Heart left ventricle (tissue), 16 donors: ENCODE measurements at regions not wholly inside any gene's neighbourhood (a gene's known extent, or its start where the extent isn't known, plus 50 kb on each side); places are given as distances from the start of the nearest gene placed in this dataset.

Experiments used
- ATAC-seq, 4 donors: fragments of 200-7000 bp; cut with Tn5 transposase; one replicate each; pipeline ENCODE4 v1.9.1; 2020 to 2022; ENCODE audit warnings: moderate library complexity in 4 of 4, mild to moderate bottlenecking in 3 of 4, moderate number of reproducible peaks in 1 of 4
- DNase-seq, 5 donors: peaks; one replicate each; pipeline ENCODE4 v3.0.0-alpha.2; 2020
- H3K27ac ChIP-seq, 12 donors: fragments of 200-600 bp; sonication (generic) in 4 of 12; one replicate each; pipeline versions ENCODE4 v1.5.0 to v1.8.0; 2016 to 2022; ENCODE audit warnings: mild to moderate bottlenecking in 2 of 12
- H3K27me3 ChIP-seq, 9 donors: fragments of 200-600 bp; sonication (generic) in 2 of 9; one replicate each; pipeline versions ENCODE4 v1.5.1 to v1.8.0; 2016 to 2022; ENCODE audit warnings: mild to moderate bottlenecking in 3 of 9
- H3K36me3 ChIP-seq, 9 donors: fragments of 200-600 bp; sonication (generic) in 2 of 9; one replicate each; pipeline versions ENCODE4 v1.5.0 to v1.8.0; 2018 to 2022; ENCODE audit warnings: mild to moderate bottlenecking in 2 of 9
- H3K4me1 ChIP-seq, 12 donors: fragments of 200-600 bp; sonication (generic) in 4 of 12; one replicate each; pipeline versions ENCODE4 v1.5.0 to v1.8.0; 2016 to 2022; ENCODE audit warnings: mild to moderate bottlenecking in 3 of 12
- H3K4me3 ChIP-seq, 12 donors: fragments of 200-600 bp; sonication (generic) in 4 of 12; one replicate each; pipeline versions ENCODE4 v1.5.0 to v1.8.0; 2017 to 2022; ENCODE audit warnings: mild to moderate bottlenecking in 9 of 12, moderate library complexity in 4 of 12
- H3K9me3 ChIP-seq, 12 donors: fragments of 200-600 bp; sonication (generic) in 4 of 12; one replicate each; pipeline versions ENCODE4 v1.5.0 to v1.8.0; 2016 to 2022; ENCODE audit warnings: mild to moderate bottlenecking in 1 of 12
- POLR2A ChIP-seq, 2 donors: fragments of 450-650 bp; IDR thresholded peaks; one replicate each; pipeline ENCODE4 v1.6.1; 2017; ENCODE audit warnings: antibody characterized with exemption in 2 of 2, mild to moderate bottlenecking in 2 of 2, moderate library complexity in 2 of 2
- WGBS, 4 donors: extraction: QIAGEN DNeasy Blood & Tissue Kit in 2 of 4; methylation state at CpG; one replicate each; pipeline versions ENCODE4 v1.1.5 to v1.1.7; 2013 to 2018; 5-methylcytosine and 5-hydroxymethylcytosine counted together
- intact Hi-C, 10 donors: fragments of 100-400 bp; cut with DNase I; formaldehyde crosslinking; loops; one replicate each; pipeline versions ENCODE4 v1.11.1 to v1.14.2; 2022
- TF ChIP-seq, protein P1 (sequence below), 12 donors: fragments of 200-600 bp; sonication (generic) in 4 of 12; IDR thresholded peaks; one replicate each; pipeline versions ENCODE4 v1.5.0 to v1.8.0; 2018 to 2022; ENCODE audit warnings: antibody characterized with exemption in 12 of 12, mild to moderate bottlenecking in 5 of 12
- donor health status: ischemic (EF 13 %, LVEDD 7.1; RV severe dilation, severe dysfunction).
- donor health status: healthy with polysubstance abuse.
- donor health status: DM: no; HTN: yes; CAD: no.
- donor health status: DM: no; HTN: no; CAD: no.
- donor health status: ischemic (EF 25% LVEDD 6.9; RV normal size, moderate dysfunction).
- donor health status: ischemic (EF 25% LVEDD 5.7; RV mildly dilated, moderate dysfunction).
- donor health status: healthy.
- donor health status: DM: yes; HTN: yes; CAD: no.
- donor health status: ischemic (EF 35%, LVEDD 5.7; RV mildly dilated, moderate dysfunction).
- donor health status: nonischemic (EF 11% LVEDD 7.7; RV severe dilation, severe dysfunction).
- donor health status: DM: yes; HTN: yes; CAD: no.
- donor health status: PGD.
- donor health status: ischemic (EF 29% LVEDD 5.4; RV normal size, mild dysfunction).
- donor health status: nonischemic (EF 23%, LVEDD 6.1; RV moderate dilation, normal function).

DNA sequence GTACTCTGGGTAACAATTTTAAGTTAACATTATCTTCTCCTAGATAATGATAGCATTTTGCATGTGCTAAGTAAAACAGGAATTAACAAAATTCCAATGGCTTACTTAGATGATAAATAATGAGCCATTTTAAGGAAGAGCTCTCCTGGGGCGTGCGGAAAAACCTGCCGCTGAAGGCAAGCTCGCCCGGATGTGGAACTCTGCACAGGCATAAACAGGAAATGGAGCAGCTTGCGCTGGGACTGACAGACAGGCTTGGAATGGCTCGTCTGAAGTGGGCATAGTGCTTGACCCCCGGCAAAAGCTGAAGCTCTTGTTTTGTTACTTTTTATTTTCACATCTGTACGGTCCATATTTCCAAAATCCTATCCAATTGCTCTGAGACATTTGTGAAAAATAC, 169.2 kb downstream of the ZNF281 start:
- intact Hi-C loops, result loop anchor here in 1 of 10 donors (5.0 kb wide), 1 partner anchor 163 kb away; no protein-coding TSS in a partner anchor
- H3K36me3 ChIP-seq, result no peaks in the 10 kb centered on the region
- peaks cover 0 to 5% (median 0%) of the 10 kb centered on the region in 9 donors for H3K27me3 ChIP-seq
- H3K4me1 ChIP-seq, result peaks cover 0 to 31% (median 10%) of the 10 kb centered on the region in 12 donors
- DNase-seq (peak in 3 of 5 donors; percentile 24 to 32 (median 30)), ATAC-seq (peak in 3 of 4 donors; percentile 30 to 62 (median 46))
- peak overlapping the region in 6 of 12 donors; percentile 7 to 57 (median 42) for H3K27ac ChIP-seq
- no peaks in the 10 kb centered on the region for H3K9me3 ChIP-seq
- WGBS, 4 donors, result 42 to 64% (median 48%) methylated on average over 9 of the region's 9 CpGs
- H3K4me3 ChIP-seq, result no peak overlapping the region
- TF ChIP-seq POLR2A (IDR thresholded peaks at IDR 0.05), result no peak
- TF ChIP-seq, protein P1, sequence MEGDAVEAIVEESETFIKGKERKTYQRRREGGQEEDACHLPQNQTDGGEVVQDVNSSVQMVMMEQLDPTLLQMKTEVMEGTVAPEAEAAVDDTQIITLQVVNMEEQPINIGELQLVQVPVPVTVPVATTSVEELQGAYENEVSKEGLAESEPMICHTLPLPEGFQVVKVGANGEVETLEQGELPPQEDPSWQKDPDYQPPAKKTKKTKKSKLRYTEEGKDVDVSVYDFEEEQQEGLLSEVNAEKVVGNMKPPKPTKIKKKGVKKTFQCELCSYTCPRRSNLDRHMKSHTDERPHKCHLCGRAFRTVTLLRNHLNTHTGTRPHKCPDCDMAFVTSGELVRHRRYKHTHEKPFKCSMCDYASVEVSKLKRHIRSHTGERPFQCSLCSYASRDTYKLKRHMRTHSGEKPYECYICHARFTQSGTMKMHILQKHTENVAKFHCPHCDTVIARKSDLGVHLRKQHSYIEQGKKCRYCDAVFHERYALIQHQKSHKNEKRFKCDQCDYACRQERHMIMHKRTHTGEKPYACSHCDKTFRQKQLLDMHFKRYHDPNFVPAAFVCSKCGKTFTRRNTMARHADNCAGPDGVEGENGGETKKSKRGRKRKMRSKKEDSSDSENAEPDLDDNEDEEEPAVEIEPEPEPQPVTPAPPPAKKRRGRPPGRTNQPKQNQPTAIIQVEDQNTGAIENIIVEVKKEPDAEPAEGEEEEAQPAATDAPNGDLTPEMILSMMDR (IDR thresholded peaks at IDR 0.05), result no peak

DNA sequence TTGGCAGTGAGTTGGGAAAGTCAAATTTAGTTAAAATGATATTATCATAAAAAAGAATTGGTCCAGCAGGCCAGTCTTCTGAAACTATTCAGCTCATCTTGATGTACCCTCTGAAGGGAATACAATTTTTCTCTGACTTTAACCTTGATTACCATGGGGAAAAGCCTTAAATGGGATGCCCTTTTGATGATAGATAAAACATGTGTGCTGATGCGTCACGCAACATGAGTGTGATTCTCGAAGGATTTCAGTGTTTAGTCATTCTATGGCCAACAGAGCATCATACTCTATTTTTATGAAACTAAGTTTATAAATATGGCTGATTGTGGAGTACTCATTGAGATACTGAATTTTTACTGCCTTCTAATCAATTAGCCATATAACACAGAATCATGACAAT, 171.5 kb downstream of the ZNF281 start:
- no peak for ATAC-seq
- Histone ChIP-seq H3K4me3 (no peak overlapping the region), H3K4me1 (peaks cover 0 to 31% (median 10%) of the 10 kb centered on the region in 12 donors), H3K9me3 (no peaks in the 10 kb centered on the region), H3K36me3 (no peaks in the 10 kb centered on the region), H3K27me3 (peaks cover 0 to 5% (median 0%) of the 10 kb centered on the region in 9 donors), H3K27ac (no peak overlapping the region)
- TF ChIP-seq, protein P1 (IDR thresholded peaks at IDR 0.05), result no peak
- TF ChIP-seq POLR2A (IDR thresholded peaks at IDR 0.05), result no peak
- WGBS, 4 donors, result 61 to 78% (median 65%) methylated on average over 3 of the region's 3 CpGs
- no peak for DNase-seq
- intact Hi-C loops, result no loop called here

DNA sequence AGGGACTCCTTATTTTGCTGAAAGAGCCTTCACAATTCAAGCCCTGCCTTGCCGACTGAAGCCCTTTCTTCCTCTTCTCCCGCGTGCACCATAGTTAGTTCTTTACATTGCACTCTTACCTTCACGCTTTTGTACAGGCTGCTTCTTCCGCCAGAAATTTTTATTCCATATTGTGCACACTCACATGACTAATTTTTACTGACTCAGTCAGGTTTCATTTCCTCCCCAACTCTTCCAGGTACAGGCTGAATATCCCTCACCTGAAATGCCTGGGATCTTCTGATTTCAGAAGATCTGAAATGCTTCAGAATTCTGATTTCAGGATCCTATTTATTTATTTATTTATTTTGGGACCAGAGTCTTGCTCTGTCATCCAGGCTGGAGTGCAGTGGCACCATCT, 172.8 kb downstream of the ZNF281 start:
- Histone ChIP-seq H3K27me3 (peaks cover 0 to 5% (median 0%) of the 10 kb centered on the region in 9 donors), H3K9me3 (no peaks in the 10 kb centered on the region), H3K4me3 (no peak overlapping the region), H3K4me1 (peaks cover 0 to 23% (median 6%) of the 10 kb centered on the region in 12 donors), H3K36me3 (no peaks in the 10 kb centered on the region), H3K27ac (no peak overlapping the region)
- no peak for TF ChIP-seq POLR2A (IDR thresholded peaks at IDR 0.05)
- TF ChIP-seq, protein P1 (IDR thresholded peaks at IDR 0.05), result no peak
- WGBS, 4 donors, result 94 to 98% (median 97%) methylated on average over 5 of the region's 5 CpGs
- ATAC-seq, result no peak
- intact Hi-C loops, result no loop called here
- no peak for DNase-seq

DNA sequence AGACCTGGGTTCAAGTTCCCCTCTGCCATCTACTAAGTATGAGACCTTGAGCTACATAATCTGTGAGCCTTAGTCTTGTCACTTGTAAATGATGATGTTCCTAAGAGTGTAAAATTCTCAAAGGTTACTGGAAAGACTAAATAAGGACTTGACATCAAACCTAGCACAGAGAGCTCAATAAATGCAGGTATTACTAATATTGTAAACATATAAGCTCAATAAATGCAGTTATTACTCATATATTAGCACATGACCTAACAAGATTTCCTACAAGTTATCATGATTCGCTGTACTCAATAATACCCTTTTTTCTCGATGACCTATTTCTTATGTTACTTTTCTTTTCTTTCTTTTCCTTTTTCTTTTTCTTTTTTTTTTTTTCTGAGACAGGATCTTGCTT, 174.9 kb downstream of the ZNF281 start:
- ATAC-seq (no peak), DNase-seq (no peak)
- Histone ChIP-seq H3K36me3 (no peaks in the 10 kb centered on the region), H3K4me1 (peaks cover 0 to 17% (median 0%) of the 10 kb centered on the region in 12 donors), H3K27me3 (peaks cover 0 to 5% (median 0%) of the 10 kb centered on the region in 9 donors), H3K9me3 (no peaks in the 10 kb centered on the region), H3K27ac (no peak overlapping the region), H3K4me3 (no peak overlapping the region)
- TF ChIP-seq, protein P1 (IDR thresholded peaks at IDR 0.05), result no peak
- no peak for TF ChIP-seq POLR2A (IDR thresholded peaks at IDR 0.05)
- WGBS, 4 donors, result 93 to 98% (median 96%) methylated on average over 2 of the region's 2 CpGs
- intact Hi-C loops, result no loop called here
